WI38 (cell line): ENCODE measurements at regions not wholly inside any gene's neighbourhood (a gene's known extent, or its start where the extent isn't known, plus 50 kb on each side); places are given as distances from the start of the nearest gene placed in this dataset.

Source experiments
- H3K4me3 ChIP-seq: 2 replicates; pipeline ENCODE4 v1.5.1; 2011; ENCODE audit warnings: low read depth, mild to moderate bottlenecking, control low read depth, low read length
- TF ChIP-seq, protein P1 (sequence below): IDR thresholded peaks from 2 replicates; pipeline ENCODE4 v1.5.1; 2012; ENCODE audit warnings: low read depth, mild to moderate bottlenecking, control low read depth, low read length

DNA sequence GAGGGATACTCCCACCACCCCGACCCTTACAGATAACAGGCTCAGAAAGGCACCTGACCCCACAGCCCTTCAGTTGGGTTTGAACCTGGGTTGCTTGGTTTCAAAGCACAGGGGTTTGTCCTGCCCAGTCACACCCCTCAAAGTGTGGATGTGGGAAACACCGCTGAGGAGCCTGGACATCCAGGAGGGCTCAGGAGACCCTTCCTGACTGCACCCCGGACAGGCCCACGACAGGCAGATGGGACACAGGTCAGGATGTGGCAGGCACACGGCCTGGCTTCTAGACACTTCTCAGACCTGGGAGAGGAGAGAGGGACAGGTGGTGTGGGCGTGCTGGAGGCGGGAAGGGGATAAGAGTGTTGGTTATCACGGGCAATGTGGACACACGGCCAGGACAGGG, 932.3 kb downstream of the BRD1 start:
- TF ChIP-seq, protein P1, sequence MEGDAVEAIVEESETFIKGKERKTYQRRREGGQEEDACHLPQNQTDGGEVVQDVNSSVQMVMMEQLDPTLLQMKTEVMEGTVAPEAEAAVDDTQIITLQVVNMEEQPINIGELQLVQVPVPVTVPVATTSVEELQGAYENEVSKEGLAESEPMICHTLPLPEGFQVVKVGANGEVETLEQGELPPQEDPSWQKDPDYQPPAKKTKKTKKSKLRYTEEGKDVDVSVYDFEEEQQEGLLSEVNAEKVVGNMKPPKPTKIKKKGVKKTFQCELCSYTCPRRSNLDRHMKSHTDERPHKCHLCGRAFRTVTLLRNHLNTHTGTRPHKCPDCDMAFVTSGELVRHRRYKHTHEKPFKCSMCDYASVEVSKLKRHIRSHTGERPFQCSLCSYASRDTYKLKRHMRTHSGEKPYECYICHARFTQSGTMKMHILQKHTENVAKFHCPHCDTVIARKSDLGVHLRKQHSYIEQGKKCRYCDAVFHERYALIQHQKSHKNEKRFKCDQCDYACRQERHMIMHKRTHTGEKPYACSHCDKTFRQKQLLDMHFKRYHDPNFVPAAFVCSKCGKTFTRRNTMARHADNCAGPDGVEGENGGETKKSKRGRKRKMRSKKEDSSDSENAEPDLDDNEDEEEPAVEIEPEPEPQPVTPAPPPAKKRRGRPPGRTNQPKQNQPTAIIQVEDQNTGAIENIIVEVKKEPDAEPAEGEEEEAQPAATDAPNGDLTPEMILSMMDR: no peak
- H3K4me3 ChIP-seq: no peak overlapping the region

DNA sequence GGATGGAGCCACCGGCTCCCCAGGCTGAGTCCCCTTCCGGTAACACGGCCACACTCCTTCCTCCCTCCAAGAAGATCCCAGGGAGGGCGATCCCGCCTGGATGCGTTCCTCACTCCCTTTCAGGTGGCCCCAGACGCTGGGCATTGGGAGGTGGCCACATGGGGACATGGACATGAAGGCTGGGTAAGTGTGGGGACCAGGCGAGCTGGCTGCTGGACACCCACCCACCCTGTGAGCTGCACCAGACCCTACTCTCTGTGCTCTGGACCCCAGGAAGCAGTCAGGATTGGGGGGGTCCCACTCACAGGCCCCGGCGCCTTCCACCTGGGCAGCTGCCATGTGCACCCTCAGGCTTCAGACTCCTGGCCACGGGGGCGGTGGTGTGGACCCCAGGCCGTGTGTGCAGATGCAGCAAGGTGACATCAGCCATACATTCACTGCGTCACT, 932.8 kb downstream of the BRD1 start:
- TF ChIP-seq, protein P1: no peak

DNA sequence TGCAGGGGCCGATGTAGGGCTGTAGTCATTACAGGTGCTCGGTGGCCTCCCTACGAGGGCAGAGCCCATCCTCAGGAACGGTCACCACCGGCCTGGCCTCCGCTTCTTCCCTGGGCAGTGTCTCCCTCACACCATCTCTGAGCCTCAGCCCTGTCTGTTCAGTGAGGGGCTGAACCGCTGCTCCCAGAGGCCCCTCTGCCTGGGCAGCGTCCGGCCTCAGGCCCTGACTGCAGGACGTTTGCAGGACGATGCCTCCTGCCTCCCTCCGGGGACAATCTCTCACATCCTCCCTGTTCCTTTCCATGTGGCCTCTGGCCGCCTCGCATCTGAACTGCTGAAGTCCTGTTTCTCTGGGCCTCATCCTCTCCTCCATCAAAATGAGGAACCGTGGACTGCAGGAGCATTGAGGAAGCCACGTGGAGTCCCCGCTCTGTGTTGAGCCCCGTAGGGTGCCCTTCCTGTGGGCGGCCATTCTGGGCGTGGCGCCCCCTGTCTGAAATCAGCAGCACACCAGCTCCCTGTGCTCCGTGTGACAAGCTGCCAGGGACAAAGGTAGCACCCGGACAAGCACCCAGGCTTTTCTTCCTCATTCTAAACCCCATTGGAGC, 933.5 kb downstream of the BRD1 start:
- no peak overlapping the region for H3K4me3 ChIP-seq
- TF ChIP-seq, protein P1: no peak

More for the DNA sequence above, 932.8 kb downstream of the BRD1 start:
- no peak overlapping the region for H3K4me3 ChIP-seq

DNA sequence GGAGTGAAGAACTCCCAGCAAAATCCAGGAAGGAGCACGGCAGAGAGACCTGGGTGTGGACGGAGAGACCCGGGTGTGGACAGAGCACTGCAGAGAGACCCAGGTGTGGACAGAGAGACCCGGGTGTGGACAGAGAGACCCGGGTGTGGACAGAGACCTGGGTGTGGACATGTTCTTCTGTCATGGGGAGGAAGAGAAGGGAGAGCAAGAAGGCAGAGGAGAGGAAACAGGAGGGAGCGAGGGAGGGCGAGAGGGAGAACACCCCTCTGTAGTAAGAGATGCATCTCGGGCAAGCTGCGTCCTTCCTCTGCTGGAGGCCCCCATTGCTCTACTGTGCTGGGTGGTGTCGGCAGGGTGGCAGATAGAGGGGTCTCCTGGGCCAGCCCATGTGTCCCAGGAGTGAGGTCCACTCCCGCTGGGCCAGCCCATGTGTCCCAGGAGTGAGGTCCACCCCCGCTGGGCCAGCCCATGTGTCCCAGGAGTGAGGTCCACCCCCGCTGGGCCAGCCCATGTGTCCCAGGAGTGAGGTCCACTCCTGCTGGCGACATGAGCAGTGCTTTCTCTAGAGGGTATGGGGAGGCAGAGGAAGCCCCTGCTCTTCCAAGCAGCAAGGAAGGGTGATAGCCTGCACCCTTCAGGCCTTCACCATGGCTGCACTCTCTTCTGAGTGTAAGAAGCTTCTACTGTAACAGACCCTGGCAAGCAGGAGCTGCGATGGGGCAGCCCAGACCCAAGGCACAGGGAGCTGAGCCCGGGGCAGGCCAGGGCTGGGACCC, 934.2 kb downstream of the BRD1 start:
- TF ChIP-seq, protein P1: no peak
- H3K4me3 ChIP-seq: no peak overlapping the region

GRCh38 chr22:48892578-48893287, 934.9 kb downstream of the BRD1 start:
- TF ChIP-seq, protein P1: no peak
- no peak overlapping the region for H3K4me3 ChIP-seq

- TF ChIP-seq, protein P1: no peak
- no peak overlapping the region for H3K4me3 ChIP-seq
Observed at GRCh38 chr22:48891688-48892577, 935.7 kb downstream of the BRD1 start.
